GM12891 (cell line): ENCODE measurements at regions not wholly inside any gene's neighbourhood (a gene's known extent, or its start where the extent isn't known, plus 50 kb on each side); places are given as distances from the start of the nearest gene placed in this dataset.

ENCODE experiments used
- POLR2A ChIP-seq: IDR thresholded peaks from 2 replicates; pipeline ENCODE4 v1.6.1; 2011; ENCODE audit warnings: low read depth, low read length, control low read depth
- POLR2AphosphoS5 ChIP-seq: IDR thresholded peaks from 2 replicates; pipeline ENCODE4 v1.6.1; 2011; ENCODE audit warnings: low read depth, low read length, control low read depth

GRCh38 chr6:7052443-7053011, 55.2 kb upstream of the RREB1 start:
- TF ChIP-seq POLR2AphosphoS5 (no peak), POLR2A (no peak)
